Loucy (cell line): ENCODE measurements at regions not wholly inside any gene's neighbourhood (a gene's known extent, or its start where the extent isn't known, plus 50 kb on each side); places are given as distances from the start of the nearest gene placed in this dataset.

Source experiments
- H2AFZ ChIP-seq: fragments of 200-600 bp; sonication (generic); 2 replicates; pipeline ENCODE4 v1.6.0; 2016; ENCODE audit warnings: antibody characterized with exemption, mild to moderate bottlenecking, low read length, moderate library complexity
- H3F3A ChIP-seq: fragments of 200-600 bp; 2 replicates; pipeline ENCODE4 v1.6.0; 2016; ENCODE audit warnings: antibody characterized with exemption, low read depth, mild to moderate bottlenecking
- H3K27me3 ChIP-seq: fragments of 200-600 bp; sonication (generic); 2 replicates; pipeline ENCODE4 v1.6.1; 2014; ENCODE audit warnings: low read length, mild to moderate bottlenecking; ENCODE audit not compliant: insufficient read depth, poor library complexity, severe bottlenecking
- H3K36me3 ChIP-seq: fragments of 200-600 bp; sonication (generic); 2 replicates; pipeline ENCODE4 v1.6.1; 2016; ENCODE audit warnings: low read length; ENCODE audit not compliant: insufficient read depth
- H3K4me1 ChIP-seq: fragments of 200-600 bp; sonication (generic); 2 replicates; pipeline ENCODE4 v1.5.1; 2014; ENCODE audit warnings: low read length, mild to moderate bottlenecking; ENCODE audit not compliant: insufficient read depth, poor library complexity, severe bottlenecking
- H3K4me2 ChIP-seq: fragments of 200-600 bp; sonication (generic); 2 replicates; pipeline ENCODE4 v1.6.0; 2014; ENCODE audit warnings: antibody characterized with exemption, low read length, low read depth, mild to moderate bottlenecking; ENCODE audit not compliant: poor library complexity, severe bottlenecking
- H3K4me3 ChIP-seq: fragments of 200-600 bp; sonication (generic); 2 replicates; pipeline ENCODE4 v1.5.1; 2014; ENCODE audit warnings: low read length, mild to moderate bottlenecking, mixed read lengths; ENCODE audit not compliant: poor library complexity, severe bottlenecking
- H3K79me2 ChIP-seq: fragments of 200-600 bp; sonication (generic); 2 replicates; pipeline ENCODE4 v1.6.1; 2014; ENCODE audit warnings: low read length; ENCODE audit not compliant: insufficient read depth
- H3K9ac ChIP-seq: fragments of 200-600 bp; sonication (generic); 2 replicates; pipeline ENCODE4 v1.6.0; 2014; ENCODE audit warnings: mild to moderate bottlenecking, low read depth, low read length, moderate library complexity; ENCODE audit not compliant: poor library complexity, severe bottlenecking
- H3K9me2 ChIP-seq: fragments of 200-600 bp; sonication (generic); replicated peaks from 2 replicates; pipeline ENCODE4 v1.6.1; 2016; ENCODE audit warnings: low read depth, low read length, mixed read lengths
- H3K9me3 ChIP-seq: fragments of 200-600 bp; sonication (generic); 2 replicates; pipeline ENCODE4 v1.6.1; 2014; ENCODE audit warnings: mild to moderate bottlenecking, antibody characterized with exemption, low read length, low read depth; ENCODE audit not compliant: insufficient read depth
- H4K20me1 ChIP-seq: fragments of 200-600 bp; sonication (generic); 2 replicates; pipeline ENCODE4 v1.6.0; 2014; ENCODE audit warnings: antibody characterized with exemption, low read length, mild to moderate bottlenecking; ENCODE audit not compliant: insufficient read depth, poor library complexity, severe bottlenecking
- EZH2phosphoT487 ChIP-seq: fragments of 200-600 bp; IDR thresholded peaks from 2 replicates; pipeline ENCODE4 v1.6.1; 2018; ENCODE audit warnings: antibody characterized with exemption, mild to moderate bottlenecking, moderate library complexity, borderline replicate concordance
- TF ChIP-seq, protein P1 (sequence below): fragments of 200-600 bp; sonication (generic); conservative IDR thresholded peaks from 2 replicates; pipeline ENCODE4 v1.5.1; 2014; ENCODE audit warnings: mild to moderate bottlenecking, antibody characterized with exemption, low read length

DNA sequence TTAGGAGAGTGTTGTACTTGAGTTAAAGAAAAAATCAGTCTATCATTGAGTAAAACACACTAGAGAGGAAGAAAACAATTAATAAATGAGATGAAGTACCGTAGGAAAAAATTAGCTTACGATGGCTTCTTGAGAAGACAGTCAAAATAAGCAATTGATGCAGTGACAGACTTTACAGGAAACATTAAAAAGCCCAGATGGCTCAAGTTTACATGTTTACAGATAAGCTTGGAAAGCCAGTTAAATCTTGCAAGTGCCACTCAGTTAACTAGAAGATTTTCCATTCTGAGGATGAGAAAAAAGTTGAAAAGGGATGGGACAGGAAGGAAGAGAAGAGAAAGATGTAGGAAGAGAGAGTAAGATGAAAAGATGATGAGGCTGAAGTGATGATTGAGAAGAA is 288.8 kb upstream of the FERMT1 start:
- Histone ChIP-seq H2AFZ (no peak overlapping the region), H3K9me2 (0 out of 2 replicates have a peak, but pooled peaks cover 4% of the 10 kb centered on the region), H3K9me3 (no peaks in the 10 kb centered on the region), H4K20me1 (no peaks in the 10 kb centered on the region), H3F3A (no peaks in the 10 kb centered on the region), H3K4me3 (no peak overlapping the region), H3K36me3 (no peaks in the 10 kb centered on the region), H3K27me3 (no peaks in the 10 kb centered on the region), H3K79me2 (no peaks in the 10 kb centered on the region), H3K4me1 (no peaks in the 10 kb centered on the region), H3K4me2 (no peak overlapping the region), H3K9ac (no peak overlapping the region)
- TF ChIP-seq EZH2phosphoT487 = no peak
- TF ChIP-seq, protein P1, sequence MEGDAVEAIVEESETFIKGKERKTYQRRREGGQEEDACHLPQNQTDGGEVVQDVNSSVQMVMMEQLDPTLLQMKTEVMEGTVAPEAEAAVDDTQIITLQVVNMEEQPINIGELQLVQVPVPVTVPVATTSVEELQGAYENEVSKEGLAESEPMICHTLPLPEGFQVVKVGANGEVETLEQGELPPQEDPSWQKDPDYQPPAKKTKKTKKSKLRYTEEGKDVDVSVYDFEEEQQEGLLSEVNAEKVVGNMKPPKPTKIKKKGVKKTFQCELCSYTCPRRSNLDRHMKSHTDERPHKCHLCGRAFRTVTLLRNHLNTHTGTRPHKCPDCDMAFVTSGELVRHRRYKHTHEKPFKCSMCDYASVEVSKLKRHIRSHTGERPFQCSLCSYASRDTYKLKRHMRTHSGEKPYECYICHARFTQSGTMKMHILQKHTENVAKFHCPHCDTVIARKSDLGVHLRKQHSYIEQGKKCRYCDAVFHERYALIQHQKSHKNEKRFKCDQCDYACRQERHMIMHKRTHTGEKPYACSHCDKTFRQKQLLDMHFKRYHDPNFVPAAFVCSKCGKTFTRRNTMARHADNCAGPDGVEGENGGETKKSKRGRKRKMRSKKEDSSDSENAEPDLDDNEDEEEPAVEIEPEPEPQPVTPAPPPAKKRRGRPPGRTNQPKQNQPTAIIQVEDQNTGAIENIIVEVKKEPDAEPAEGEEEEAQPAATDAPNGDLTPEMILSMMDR = no peak

DNA sequence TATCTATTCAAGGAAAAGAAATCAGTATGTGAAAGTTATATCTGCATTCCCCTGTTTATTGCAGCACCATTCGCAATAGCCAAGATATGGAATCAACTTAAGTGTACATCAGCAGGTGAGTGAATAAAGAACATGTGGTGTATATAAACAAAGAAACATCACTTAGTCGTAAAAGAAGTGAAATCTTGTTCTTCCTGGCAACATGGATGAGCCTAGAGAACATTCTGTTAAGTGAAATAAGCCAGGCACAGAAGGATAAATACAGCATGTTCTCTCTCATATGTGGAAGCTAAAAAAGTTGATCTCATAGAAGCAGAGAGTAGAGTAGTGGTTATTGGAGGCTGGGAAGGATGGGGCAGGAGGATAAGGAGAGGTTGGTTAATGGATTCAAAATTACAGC is 287.9 kb upstream of the FERMT1 start:
- no peaks in the 10 kb centered on the region for H3K9me3 ChIP-seq
- TF ChIP-seq, protein P1 = no peak
- no peak for TF ChIP-seq EZH2phosphoT487
- no peaks in the 10 kb centered on the region for H4K20me1 ChIP-seq
- 0 out of 2 replicates have a peak, but pooled peaks cover 4% of the 10 kb centered on the region for H3K9me2 ChIP-seq
- H3K4me1 ChIP-seq = no peaks in the 10 kb centered on the region
- no peak overlapping the region for H3K9ac ChIP-seq
- no peak overlapping the region for H3K4me3 ChIP-seq
- no peak overlapping the region for H3K4me2 ChIP-seq
- no peaks in the 10 kb centered on the region for H3F3A ChIP-seq
- H2AFZ ChIP-seq = no peak overlapping the region
- H3K79me2 ChIP-seq = no peaks in the 10 kb centered on the region
- H3K36me3 ChIP-seq = no peaks in the 10 kb centered on the region
- H3K27me3 ChIP-seq = no peaks in the 10 kb centered on the region

DNA sequence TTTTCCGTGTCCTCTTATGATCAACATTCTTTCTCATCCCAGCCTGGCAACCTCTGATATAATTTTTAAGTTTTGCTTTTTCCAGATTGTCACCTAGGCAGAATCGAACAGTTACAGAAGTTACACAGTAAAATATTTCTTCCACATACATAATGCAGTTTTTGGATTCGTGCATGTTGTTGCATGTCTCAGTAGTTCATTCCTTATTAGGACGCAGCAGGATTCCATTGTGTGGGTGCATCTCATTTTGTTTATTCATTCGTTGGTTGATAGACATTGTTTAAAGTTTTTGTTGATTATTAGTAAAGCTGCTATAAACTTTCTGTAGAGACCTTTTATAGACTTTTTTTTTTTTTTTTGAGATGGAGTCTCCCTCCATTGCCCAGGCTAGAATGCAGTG is 284.3 kb upstream of the FERMT1 start:
- no peaks in the 10 kb centered on the region for H3K36me3 ChIP-seq
- H3K9me2 ChIP-seq = 0 out of 2 replicates have a peak, but pooled peaks cover 4% of the 10 kb centered on the region
- no peaks in the 10 kb centered on the region for H3K9me3 ChIP-seq
- no peaks in the 10 kb centered on the region for H3K27me3 ChIP-seq
- no peaks in the 10 kb centered on the region for H3F3A ChIP-seq
- no peak overlapping the region for H3K9ac ChIP-seq
- H4K20me1 ChIP-seq = no peaks in the 10 kb centered on the region
- no peaks in the 10 kb centered on the region for H3K79me2 ChIP-seq
- no peak overlapping the region for H2AFZ ChIP-seq
- H3K4me3 ChIP-seq = no peak overlapping the region
- no peak for TF ChIP-seq EZH2phosphoT487
- H3K4me1 ChIP-seq = no peaks in the 10 kb centered on the region
- no peak overlapping the region for H3K4me2 ChIP-seq

DNA sequence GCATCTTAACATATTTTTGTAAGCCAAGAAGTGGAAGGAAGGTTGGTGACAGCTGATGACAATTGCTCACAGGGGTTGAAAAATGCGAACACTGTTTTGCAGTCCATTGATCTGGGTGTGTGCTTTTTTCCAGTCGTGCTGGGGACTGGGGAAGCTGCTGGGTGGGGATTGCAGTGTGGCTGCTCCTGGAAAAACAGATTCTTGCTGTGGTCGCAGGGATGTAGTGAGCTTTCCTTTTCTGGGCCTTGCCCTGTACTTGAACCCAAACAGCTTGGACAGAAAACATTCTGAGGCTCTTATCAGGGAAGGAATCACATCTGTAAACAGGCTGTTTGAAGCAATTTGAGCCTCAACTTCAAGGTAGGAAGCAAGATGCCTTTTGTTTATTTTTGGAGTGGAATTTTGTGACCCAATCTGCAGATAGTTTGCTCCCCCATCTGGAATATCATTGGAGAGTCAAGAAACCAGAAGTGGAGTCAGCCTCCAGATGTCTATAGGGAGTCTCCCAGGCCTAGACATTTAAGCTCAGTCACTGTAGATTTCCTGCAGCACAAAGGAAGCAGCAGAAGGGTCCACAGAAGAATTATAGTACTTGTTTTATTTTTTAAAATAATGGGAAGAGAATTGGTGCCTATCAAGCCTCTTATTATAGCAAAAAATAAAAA is 279.2 kb upstream of the FERMT1 start:
- Histone ChIP-seq H3K9me2 (no peaks in the 10 kb centered on the region), H3K4me1 (no peaks in the 10 kb centered on the region), H3K4me2 (no peak overlapping the region), H3F3A (no peaks in the 10 kb centered on the region), H3K36me3 (no peaks in the 10 kb centered on the region), H3K9ac (no peak overlapping the region), H2AFZ (no peak overlapping the region), H4K20me1 (no peaks in the 10 kb centered on the region), H3K27me3 (no peaks in the 10 kb centered on the region), H3K79me2 (no peaks in the 10 kb centered on the region), H3K9me3 (no peaks in the 10 kb centered on the region), H3K4me3 (no peak overlapping the region)
- TF ChIP-seq, protein P1 = no peak
- TF ChIP-seq EZH2phosphoT487 = no peak
